HG03095 (cell line): ENCODE measurements at regions not wholly inside any gene's neighbourhood (a gene's known extent, or its start where the extent isn't known, plus 50 kb on each side); places are given as distances from the start of the nearest gene placed in this dataset.
"Not testable (repeated sequence)": the region's sequence is repeated elsewhere in the genome, so short reads cannot be mapped to it uniquely, and the experiment has no call there.

Experiments used
- ATAC-seq: cut with Tn5 transposase; IDR thresholded peaks from one replicate; pipeline ENCODE4 v1.9.1; 2021; ENCODE audit warnings: moderate library complexity; ENCODE audit not compliant: unreplicated experiment

- ATAC-seq, result no peak
These were observed 554.8 kb upstream of the HTR2C start for GRCh38 chrX:114028907-114029662.

- ATAC-seq, result no peak
These were observed 566.8 kb upstream of the HTR2C start for GRCh38 chrX:114017086-114017485.

- no peak for ATAC-seq
These were observed 567.9 kb upstream of the HTR2C start for GRCh38 chrX:114015966-114016365.

GRCh38 chrX:114006664-114007063 lies 577.2 kb upstream of the HTR2C start:
- ATAC-seq, result no peak

GRCh38 chrX:113996781-113997180 lies 587.1 kb upstream of the HTR2C start:
- no peak for ATAC-seq

GRCh38 chrX:113991720-113992119 lies 592.2 kb upstream of the HTR2C start:
- ATAC-seq, result not testable (repeated sequence)

GRCh38 chrX:113990669-113991068 lies 593.2 kb upstream of the HTR2C start:
- not testable (repeated sequence) for ATAC-seq

- ATAC-seq, result not testable (repeated sequence)
These were observed 595.5 kb upstream of the HTR2C start for GRCh38 chrX:113988315-113988935.

- ATAC-seq, result no peak
These were observed 597.5 kb upstream of the HTR2C start for GRCh38 chrX:113986427-113986826.

- ATAC-seq, result no peak
These were observed 601.1 kb upstream of the HTR2C start for GRCh38 chrX:113982766-113983165.

- ATAC-seq, result no peak
These were observed 602.9 kb upstream of the HTR2C start for GRCh38 chrX:113980953-113981352.

- no peak for ATAC-seq
These were observed 606.0 kb upstream of the HTR2C start for GRCh38 chrX:113977887-113978286.

- ATAC-seq, result no peak
These were observed 608.4 kb upstream of the HTR2C start for GRCh38 chrX:113975441-113975840.

GRCh38 chrX:113974881-113975280 lies 609.0 kb upstream of the HTR2C start:
- no peak for ATAC-seq

- ATAC-seq, result no peak
These were observed 610.2 kb upstream of the HTR2C start for GRCh38 chrX:113973706-113974105.

GRCh38 chrX:113966791-113967190 lies 617.1 kb upstream of the HTR2C start:
- ATAC-seq, result no peak

GRCh38 chrX:113962343-113962742 lies 621.5 kb upstream of the HTR2C start:
- ATAC-seq, result no peak

- no peak for ATAC-seq
These were observed 623.8 kb upstream of the HTR2C start for GRCh38 chrX:113959912-113960626.

- no peak for ATAC-seq
These were observed 627.0 kb upstream of the HTR2C start for GRCh38 chrX:113956936-113957335.

- no peak for ATAC-seq
These were observed 629.6 kb upstream of the HTR2C start for GRCh38 chrX:113954297-113954696.

GRCh38 chrX:113950081-113950678 lies 633.7 kb upstream of the HTR2C start:
- ATAC-seq, result no peak

GRCh38 chrX:113947548-113947947 lies 636.3 kb upstream of the HTR2C start:
- ATAC-seq, result no peak
